Endothelial cell of umbilical vein (primary cell): ENCODE measurements at regions not wholly inside any gene's neighbourhood (a gene's known extent, or its start where the extent isn't known, plus 50 kb on each side); places are given as distances from the start of the nearest gene placed in this dataset.

Source experiments
- BruUV-seq: library from RNA; stranded (reverse); fragments of 400-500 nt; replicated peaks from 2 replicates; lab custom pipeline; 2021; lab: Mats Ljungman, UMichigan
- CTCF ChIA-PET: fragments of 300-600, 350-600 bp; sonication (Branson Sonifier 250); formaldehyde crosslinking; loops from one replicate; lab custom pipeline; 2021; ENCODE audit warnings: antibody characterized with exemption, inconsistent platforms; lab: Charles Lee
- POLR2A ChIA-PET: fragments of 300-600, 350-600 bp; sonication (Branson Sonifier 250); formaldehyde crosslinking; loops from one replicate; lab custom pipeline; 2021; ENCODE audit warnings: antibody characterized with exemption, inconsistent platforms; lab: Charles Lee
- DNase-seq: peaks from one replicate; pipeline ENCODE4 v3.0.0-alpha.2; 2011; ENCODE audit warnings: low read depth, low spot score
- FAIRE-seq: peaks from 2 replicates; lab custom pipeline; 2011; peaks lifted over from hg19 to GRCh38; lab: Jason Lieb, UNC
- H2AFZ ChIP-seq: 2 replicates; pipeline ENCODE4 v1.6.0; 2012; ENCODE audit warnings: low read depth, low read length, control low read depth, inconsistent platforms
- H3K27ac ChIP-seq: 2 replicates; pipeline ENCODE4 v1.5.1; 2011; ENCODE audit warnings: low read depth, mild to moderate bottlenecking, control low read depth, low read length, moderate library complexity; ENCODE audit not compliant: insufficient read depth
- H3K27me3 ChIP-seq, 2 experiments: 2 replicates each; pipeline versions ENCODE4 v1.6.0 to v1.6.1; 2011; ENCODE audit warnings: low read length in 2 of 2, mixed read lengths in 1 of 2; ENCODE audit not compliant: control insufficient read depth in 2 of 2, insufficient read depth in 2 of 2
- H3K36me3 ChIP-seq, 2 experiments: 2 replicates in 1 of 2; 3 replicates in 1 of 2; pipeline ENCODE4 v1.5.1; 2011; ENCODE audit warnings: low read length in 2 of 2, mild to moderate bottlenecking in 1 of 2, moderate library complexity in 1 of 2; ENCODE audit not compliant: control insufficient read depth in 2 of 2, insufficient read depth in 2 of 2; ENCODE audit errors: extremely low read depth in 1 of 2
- H3K4me1 ChIP-seq: 3 replicates; pipeline ENCODE4 v1.5.1; 2011; ENCODE audit warnings: mild to moderate bottlenecking, low read length; ENCODE audit not compliant: control insufficient read depth, insufficient read depth; ENCODE audit errors: extremely low read depth
- H3K4me2 ChIP-seq: 2 replicates; pipeline ENCODE4 v1.6.1; 2011; ENCODE audit warnings: low read length, control low read depth, mixed read lengths; ENCODE audit not compliant: insufficient read depth
- H3K4me3 ChIP-seq, 3 experiments: fragments of 200-600 bp in 1 of 3; sonication (generic), shearing (Covaris generic) in 1 of 3; replicated peaks in 1 of 3; 2 replicates each; pipeline ENCODE4 v1.5.1; 2011 to 2016; ENCODE audit warnings: control low read depth in 3 of 3, low read length in 3 of 3, mild to moderate bottlenecking in 2 of 3, inconsistent platforms in 1 of 3, low read depth in 1 of 3, moderate library complexity in 1 of 3; ENCODE audit not compliant: insufficient read depth in 1 of 3
- H3K79me2 ChIP-seq: 2 replicates; pipeline ENCODE4 v1.6.0; 2012; ENCODE audit warnings: low read length, inconsistent platforms; ENCODE audit not compliant: control insufficient read depth, insufficient read depth
- H3K9ac ChIP-seq: replicated peaks from 2 replicates; pipeline ENCODE3; 2011; ENCODE audit warnings: low read length, control low read depth; ENCODE audit not compliant: insufficient read depth; ENCODE audit errors: extremely low read depth
- H3K9me1 ChIP-seq: replicated peaks from 3 replicates; pipeline ENCODE4 v1.6.0; 2011; ENCODE audit warnings: mild to moderate bottlenecking, low read length; ENCODE audit not compliant: control insufficient read depth, insufficient read depth; ENCODE audit errors: extremely low read depth
- H3K9me3 ChIP-seq: replicated peaks from 2 replicates; pipeline ENCODE4 v1.5.1; 2012; ENCODE audit warnings: low read length, inconsistent platforms; ENCODE audit not compliant: control insufficient read depth, insufficient read depth
- H4K20me1 ChIP-seq: replicated peaks from 2 replicates; pipeline ENCODE3; 2011; ENCODE audit warnings: mild to moderate bottlenecking, low read length; ENCODE audit not compliant: control insufficient read depth, insufficient read depth; ENCODE audit errors: extremely low read depth
- CTCF ChIP-seq, 2 donors: IDR thresholded peaks; 1 replicate in 1 of 2; 2 replicates in 1 of 2; pipeline ENCODE4 v1.5.1; 2011; ENCODE audit warnings: low read length in 2 of 2, mild to moderate bottlenecking in 2 of 2, moderate library complexity in 2 of 2, control low read depth in 1 of 2, inconsistent platforms in 1 of 2, low read depth in 1 of 2; ENCODE audit not compliant: insufficient read depth in 1 of 2; ENCODE audit errors: extremely low read depth in 1 of 2
- EZH2 ChIP-seq: IDR thresholded peaks from 2 replicates; pipeline ENCODE4 v1.6.1; 2012; ENCODE audit warnings: borderline replicate concordance, low read depth, mild to moderate bottlenecking, moderate library complexity, low read length, inconsistent platforms; ENCODE audit not compliant: severe bottlenecking
- FOS ChIP-seq: IDR thresholded peaks from 2 replicates; pipeline ENCODE4 v1.6.1; 2011; ENCODE audit warnings: mild to moderate bottlenecking, low read length, moderate library complexity, borderline replicate concordance; ENCODE audit not compliant: insufficient read depth
- GATA2 ChIP-seq: IDR thresholded peaks from 2 replicates; pipeline ENCODE4 v1.7.0; 2011; ENCODE audit warnings: low read depth, mild to moderate bottlenecking, moderate library complexity, mixed read lengths, low read length; ENCODE audit not compliant: insufficient read length, insufficient read depth
- JUN ChIP-seq: IDR thresholded peaks from 2 replicates; pipeline ENCODE4 v1.6.1; 2011; ENCODE audit warnings: borderline replicate concordance, low read depth; ENCODE audit not compliant: insufficient read length, insufficient read depth
- MAX ChIP-seq: IDR thresholded peaks from 2 replicates; pipeline ENCODE4 v1.6.1; 2011; ENCODE audit not compliant: insufficient read depth, insufficient read length
- MYC ChIP-seq: IDR thresholded peaks from one replicate; pipeline ENCODE4 v1.6.1; 2011; ENCODE audit warnings: mild to moderate bottlenecking, low read depth, low read length
- POLR2A ChIP-seq: IDR thresholded peaks from 2 replicates; pipeline ENCODE4 v1.6.1; 2012; ENCODE audit warnings: low read depth, mild to moderate bottlenecking, control low read depth, low read length
- POLR2AphosphoS5 ChIP-seq: IDR thresholded peaks from 2 replicates; pipeline ENCODE4 v1.6.1; 2012; ENCODE audit warnings: low read depth, mild to moderate bottlenecking, control low read depth, low read length, moderate library complexity; ENCODE audit not compliant: insufficient read depth
- dilution Hi-C: fragments of 300-500 bp; cut with MboI; formaldehyde crosslinking; loops from one replicate; pipeline ENCODE4 v1.15.0; 2019; ENCODE audit warnings: low sequenced_read_pairs; ENCODE audit not compliant: extremely low pct_ligation_motif_present
- intact Hi-C: fragments of 100-400 bp; cut with micrococcal nuclease; formaldehyde crosslinking; loops from one replicate; pipeline ENCODE4 v1.10.0; 2022

GRCh38 chr10:122765412-122765811, 65.8 kb upstream of the C10orf120 start:
- Histone ChIP-seq H4K20me1 (no peaks in the 10 kb centered on the region), H3K4me1 (no peaks in the 10 kb centered on the region), H3K27me3 (no peaks in the 10 kb centered on the region), H3K4me3 (no peak overlapping the region), H3K9me3 (no peaks in the 10 kb centered on the region), H3K4me2 (no peak overlapping the region), H3K36me3 (no peaks in the 10 kb centered on the region), H3K79me2 (no peaks in the 10 kb centered on the region), H3K27ac (no peak overlapping the region), H2AFZ (no peak overlapping the region), H3K9me1 (no peaks in the 10 kb centered on the region), H3K9ac (no peak overlapping the region)
- TF ChIP-seq CTCF (IDR thresholded peaks at IDR 0.05; ENCODE audit: extremely low read depth in 1 of 2, insufficient read depth in 1 of 2, low read depth in 1 of 2, low read length in 2 of 2), result no peak
- TF ChIP-seq POLR2A, result no peak
- TF ChIP-seq FOS, result no peak
- TF ChIP-seq GATA2, result no peak
- TF ChIP-seq MAX, result no peak
- TF ChIP-seq MYC, result no peak
- TF ChIP-seq EZH2, result no peak
- no peak for TF ChIP-seq POLR2AphosphoS5
- TF ChIP-seq JUN, result no peak
- no TSS peak for BruUV-seq
- DNase-seq (no peak), FAIRE-seq (no peak)
- ChIA-PET CTCF (no interaction called here), POLR2A (no interaction called here)
- intact Hi-C loops, result no loop called here
- dilution Hi-C loops, result no loop called here
